Parathyroid adenoma (tissue), 2 donors: ENCODE measurements at regions not wholly inside any gene's neighbourhood (a gene's known extent, or its start where the extent isn't known, plus 50 kb on each side); places are given as distances from the start of the nearest gene placed in this dataset.

Experiments used
- H2AFZ ChIP-seq: fragments of 300-600 bp; sonication (generic); one replicate; pipeline ENCODE4 v1.7.0; 2017; ENCODE audit warnings: antibody characterized with exemption, mild to moderate bottlenecking
- H3K27ac ChIP-seq: fragments of 300-600 bp; sonication (generic); one replicate; pipeline ENCODE4 v1.7.0; 2017
- H3K27me3 ChIP-seq: fragments of 300-600 bp; sonication (generic); one replicate; pipeline ENCODE4 v1.7.0; 2017; ENCODE audit warnings: low read length; ENCODE audit not compliant: control insufficient read depth, insufficient read depth
- H3K36me3 ChIP-seq: fragments of 300-600 bp; sonication (generic); one replicate; pipeline ENCODE4 v1.7.0; 2017; ENCODE audit warnings: low read length; ENCODE audit not compliant: control insufficient read depth, insufficient read depth
- H3K4me1 ChIP-seq: fragments of 300-600 bp; sonication (generic); one replicate; pipeline ENCODE4 v1.7.0; 2017; ENCODE audit warnings: control low read depth
- H3K4me2 ChIP-seq: fragments of 300-600 bp; sonication (generic); one replicate; pipeline ENCODE4 v1.7.0; 2017; ENCODE audit warnings: low read length
- H3K4me3 ChIP-seq: fragments of 300-600 bp; sonication (generic); one replicate; pipeline ENCODE4 v1.7.0; 2017; ENCODE audit warnings: low read depth, low read length
- H3K79me2 ChIP-seq: fragments of 300-600 bp; sonication (generic); one replicate; pipeline ENCODE4 v1.7.0; 2017; ENCODE audit warnings: control low read depth
- H3K9ac ChIP-seq: fragments of 300-600 bp; sonication (generic); one replicate; pipeline ENCODE4 v1.7.0; 2017; ENCODE audit warnings: mild to moderate bottlenecking
- H3K9me3 ChIP-seq: fragments of 300-600 bp; sonication (generic); one replicate; pipeline ENCODE4 v1.7.0; 2017; ENCODE audit warnings: low read length; ENCODE audit not compliant: control insufficient read depth
- CTCF ChIP-seq: fragments of 300-600 bp; sonication (generic); IDR thresholded peaks from one replicate; pipeline ENCODE4 v1.7.0; 2017; ENCODE audit warnings: antibody characterized with exemption, mild to moderate bottlenecking
- donor health status: primary hyperparathyroidism.

- Histone ChIP-seq H3K27me3 (no peaks in the 10 kb centered on the region), H3K9ac (no peak overlapping the region), H3K4me3 (no peak overlapping the region), H3K36me3 (no peaks in the 10 kb centered on the region), H3K27ac (no peak overlapping the region), H2AFZ (no peak overlapping the region), H3K4me2 (no peak overlapping the region), H3K4me1 (no peaks in the 10 kb centered on the region), H3K79me2 (no peaks in the 10 kb centered on the region), H3K9me3 (no peaks in the 10 kb centered on the region)
- no peak for TF ChIP-seq CTCF
Measured at GRCh38 chrX:109844986-109845385, 111.9 kb upstream of the ACSL4 start.

- Histone ChIP-seq H3K79me2 (no peaks in the 10 kb centered on the region), H2AFZ (no peak overlapping the region), H3K36me3 (no peaks in the 10 kb centered on the region), H3K4me3 (no peak overlapping the region), H3K9ac (no peak overlapping the region), H3K9me3 (no peaks in the 10 kb centered on the region), H3K27me3 (no peaks in the 10 kb centered on the region), H3K27ac (no peak overlapping the region), H3K4me1 (no peaks in the 10 kb centered on the region), H3K4me2 (no peak overlapping the region)
- TF ChIP-seq CTCF, result no peak
Measured at GRCh38 chrX:109845996-109846395, 112.9 kb upstream of the ACSL4 start.

GRCh38 chrX:109847257-109848187, 114.5 kb upstream of the ACSL4 start:
- H3K27ac ChIP-seq, result no peak overlapping the region
- H3K4me2 ChIP-seq, result no peak overlapping the region
- no peaks in the 10 kb centered on the region for H3K27me3 ChIP-seq
- no peaks in the 10 kb centered on the region for H3K79me2 ChIP-seq
- H3K9ac ChIP-seq, result no peak overlapping the region
- no peak for TF ChIP-seq CTCF
- no peak overlapping the region for H2AFZ ChIP-seq
- no peaks in the 10 kb centered on the region for H3K9me3 ChIP-seq
- no peaks in the 10 kb centered on the region for H3K4me1 ChIP-seq
- H3K4me3 ChIP-seq, result no peak overlapping the region
- H3K36me3 ChIP-seq, result no peaks in the 10 kb centered on the region

GRCh38 chrX:109848461-109849050, 115.5 kb upstream of the ACSL4 start:
- Histone ChIP-seq H2AFZ (no peak overlapping the region), H3K9ac (no peak overlapping the region)
- no peak for TF ChIP-seq CTCF

More at GRCh38 chrX:109848461-109849050, 115.5 kb upstream of the ACSL4 start:
- Histone ChIP-seq H3K9me3 (no peaks in the 10 kb centered on the region), H3K27ac (no peak overlapping the region), H3K27me3 (no peaks in the 10 kb centered on the region), H3K4me1 (no peaks in the 10 kb centered on the region), H3K4me2 (no peak overlapping the region), H3K79me2 (no peaks in the 10 kb centered on the region), H3K4me3 (no peak overlapping the region), H3K36me3 (no peaks in the 10 kb centered on the region)
